ENCODE measurements at regions not wholly inside any gene's neighbourhood (a gene's known extent, or its start where the extent isn't known, plus 50 kb on each side); places are given as distances from the start of the nearest gene placed in this dataset.
A peak's percentile ranks its signal among the peaks of the same experiment; 100 is the strongest.

- no peak for DNase-seq
Measured at GRCh38 chr20:6611911-6612605, 155.4 kb upstream of the BMP2 start.

GRCh38 chr20:6606651-6607050 is 160.8 kb upstream of the BMP2 start:
- DNase-seq: no peak

- DNase-seq: no peak
Measured at GRCh38 chr20:6605055-6605935, 162.2 kb upstream of the BMP2 start.

- no peak for DNase-seq
Measured at GRCh38 chr20:6604179-6604578, 163.3 kb upstream of the BMP2 start.

GRCh38 chr20:6599876-6600735 is 167.4 kb upstream of the BMP2 start:
- no peak for DNase-seq

GRCh38 chr20:6595704-6596103 is 171.8 kb upstream of the BMP2 start:
- DNase-seq: no peak

- DNase-seq: peak; percentile 34
Measured at GRCh38 chr20:6590891-6591637, 176.4 kb upstream of the BMP2 start.

- peak; percentile 83 for DNase-seq
Measured at GRCh38 chr20:6588296-6588695, 179.2 kb upstream of the BMP2 start.

GRCh38 chr20:6583134-6583738 is 184.2 kb upstream of the BMP2 start:
- DNase-seq: peak; percentile 27

- no peak for DNase-seq
Measured at GRCh38 chr20:6582449-6582848, 185.0 kb upstream of the BMP2 start.

GRCh38 chr20:6580486-6580885 is 187.0 kb upstream of the BMP2 start:
- DNase-seq: no peak

- DNase-seq: no peak
Measured at GRCh38 chr20:6579824-6580223, 187.7 kb upstream of the BMP2 start.

- DNase-seq: no peak
Measured at GRCh38 chr20:6579417-6579816, 188.1 kb upstream of the BMP2 start.

GRCh38 chr20:6577451-6577850 is 190.0 kb upstream of the BMP2 start:
- DNase-seq: no peak

- no peak for DNase-seq
Measured at GRCh38 chr20:6576726-6577125, 190.8 kb upstream of the BMP2 start.

- DNase-seq: no peak
Measured at GRCh38 chr20:6575912-6576401, 191.5 kb upstream of the BMP2 start.

GRCh38 chr20:6566821-6567220 is 200.7 kb upstream of the BMP2 start:
- DNase-seq: no peak

GRCh38 chr20:6562111-6562510 is 205.4 kb upstream of the BMP2 start:
- DNase-seq: no peak

- DNase-seq: no peak
Measured at GRCh38 chr20:6560978-6561377, 206.5 kb upstream of the BMP2 start.

GRCh38 chr20:6559791-6560190 is 207.7 kb upstream of the BMP2 start:
- DNase-seq: no peak

GRCh38 chr20:6558341-6558740 is 209.1 kb upstream of the BMP2 start:
- no peak for DNase-seq

Data from COR-L47 (cell line).